Stomach (tissue), 4 donors: ENCODE measurements at regions not wholly inside any gene's neighbourhood (a gene's known extent, or its start where the extent isn't known, plus 50 kb on each side); places are given as distances from the start of the nearest gene placed in this dataset.

ENCODE experiments used
- CTCF ChIP-seq, 7 experiments: fragments of 450-650 bp in 4 of 7; fragments of 200-600 bp in 3 of 7; sonication (generic) in 3 of 7; IDR thresholded peaks; one replicate each; pipeline ENCODE4 v1.5.1; 2016 to 2019; ENCODE audit warnings: antibody characterized with exemption in 7 of 7, control low read depth in 2 of 7, mild to moderate bottlenecking in 1 of 7
- POLR2A ChIP-seq, 4 donors: fragments of 450-650 bp; IDR thresholded peaks; one replicate each; pipeline ENCODE4 v1.6.1; 2016; ENCODE audit warnings: antibody characterized with exemption in 4 of 4, control low read depth in 2 of 4, mild to moderate bottlenecking in 1 of 4, moderate library complexity in 1 of 4
- POLR2AphosphoS5 ChIP-seq, 3 donors: sonication (generic); formaldehyde crosslinking; IDR thresholded peaks; one replicate each; pipeline ENCODE4 v1.6.1; 2016; ENCODE audit warnings: antibody characterized with exemption in 3 of 3

- TF ChIP-seq CTCF (IDR thresholded peaks at IDR 0.05) (no peak), POLR2A (IDR thresholded peaks at IDR 0.05) (no peak), POLR2AphosphoS5 (IDR thresholded peaks at IDR 0.05) (no peak)
Observed at GRCh38 chr10:60645980-60646379, 132.3 kb upstream of the CDK1 start.
